ENCODE measurements at regions not wholly inside any gene's neighbourhood (a gene's known extent, or its start where the extent isn't known, plus 50 kb on each side); places are given as distances from the start of the nearest gene placed in this dataset.
"Not testable (repeated sequence)": the region's sequence is repeated elsewhere in the genome, so short reads cannot be mapped to it uniquely, and the experiment has no call there.

- no peak for DNase-seq (ENCODE audit: low spot score)
Measured at GRCh38 chrX:45815441-45815840, 614.8 kb upstream of the DIPK2B start.

GRCh38 chrX:45811326-45811725 lies 610.6 kb upstream of the DIPK2B start:
- no peak for DNase-seq (ENCODE audit: low spot score)

GRCh38 chrX:45807572-45808425 lies 607.1 kb upstream of the DIPK2B start:
- DNase-seq (ENCODE audit: low spot score) = no peak

GRCh38 chrX:45806410-45807121 lies 605.9 kb upstream of the DIPK2B start:
- DNase-seq (ENCODE audit: low spot score) = peak; percentile 19

- no peak for DNase-seq (ENCODE audit: low spot score)
Measured at GRCh38 chrX:45804276-45804675, 603.6 kb upstream of the DIPK2B start.

- DNase-seq (ENCODE audit: low spot score) = peak; percentile 42
Measured at GRCh38 chrX:45803383-45803921, 602.8 kb upstream of the DIPK2B start.

GRCh38 chrX:45801554-45801953 lies 600.9 kb upstream of the DIPK2B start:
- no peak for DNase-seq (ENCODE audit: low spot score)

GRCh38 chrX:45800746-45801453 lies 600.2 kb upstream of the DIPK2B start:
- not testable (repeated sequence) for DNase-seq (ENCODE audit: low spot score)

GRCh38 chrX:45799576-45799975 lies 598.9 kb upstream of the DIPK2B start:
- no peak for DNase-seq (ENCODE audit: low spot score)

GRCh38 chrX:45795546-45795945 lies 594.9 kb upstream of the DIPK2B start:
- no peak for DNase-seq (ENCODE audit: low spot score)

GRCh38 chrX:45794995-45795337 lies 594.3 kb upstream of the DIPK2B start:
- DNase-seq (ENCODE audit: low spot score) = no peak

- DNase-seq (ENCODE audit: low spot score) = no peak
Measured at GRCh38 chrX:45794323-45794994, 593.8 kb upstream of the DIPK2B start.

GRCh38 chrX:45788941-45789348 lies 588.3 kb upstream of the DIPK2B start:
- DNase-seq (ENCODE audit: low spot score) = no peak

- no peak for DNase-seq (ENCODE audit: low spot score)
Measured at GRCh38 chrX:45788315-45788714, 587.6 kb upstream of the DIPK2B start.

GRCh38 chrX:45784590-45784989 lies 583.9 kb upstream of the DIPK2B start:
- DNase-seq (ENCODE audit: low spot score) = no peak

- DNase-seq (ENCODE audit: low spot score) = no peak
Measured at GRCh38 chrX:45783002-45783401, 582.3 kb upstream of the DIPK2B start.

GRCh38 chrX:45781901-45782553 lies 581.4 kb upstream of the DIPK2B start:
- peak; percentile 47 for DNase-seq (ENCODE audit: low spot score)

GRCh38 chrX:45778616-45779015 lies 577.9 kb upstream of the DIPK2B start:
- DNase-seq (ENCODE audit: low spot score) = no peak

- DNase-seq (ENCODE audit: low spot score) = no peak
Measured at GRCh38 chrX:45777366-45777765, 576.7 kb upstream of the DIPK2B start.

- peak; percentile 57 for DNase-seq (ENCODE audit: low spot score)
Measured at GRCh38 chrX:45775468-45775867, 574.8 kb upstream of the DIPK2B start.

GRCh38 chrX:45774961-45775360 lies 574.3 kb upstream of the DIPK2B start:
- DNase-seq (ENCODE audit: low spot score) = no peak
